ENCODE measurements at regions not wholly inside any gene's neighbourhood (a gene's known extent, or its start where the extent isn't known, plus 50 kb on each side); places are given as distances from the start of the nearest gene placed in this dataset.

- TF ChIP-seq CTCF (IDR thresholded peaks at IDR 0.05) (no peak), POLR2A (IDR thresholded peaks at IDR 0.05) (no peak)
Observed at GRCh38 chr20:57986666-57987065, 241.8 kb downstream of the ANKRD60 start.

Measured in esophagus squamous epithelium (tissue), 4 donors.